Activated CD4-positive, alpha-beta T cell treated with anti-CD3 and anti-CD28 coated beads for 48 hours (primary cell): ENCODE measurements at regions not wholly inside any gene's neighbourhood (a gene's known extent, or its start where the extent isn't known, plus 50 kb on each side); places are given as distances from the start of the nearest gene placed in this dataset.
A peak's percentile ranks its signal among the peaks of the same experiment; 100 is the strongest.
"Not testable (repeated sequence)": the region's sequence is repeated elsewhere in the genome, so short reads cannot be mapped to it uniquely, and the experiment has no call there.

Source experiments
- DNase-seq: peaks from one replicate; pipeline ENCODE4 v3.0.0-alpha.2; 2020

DNA sequence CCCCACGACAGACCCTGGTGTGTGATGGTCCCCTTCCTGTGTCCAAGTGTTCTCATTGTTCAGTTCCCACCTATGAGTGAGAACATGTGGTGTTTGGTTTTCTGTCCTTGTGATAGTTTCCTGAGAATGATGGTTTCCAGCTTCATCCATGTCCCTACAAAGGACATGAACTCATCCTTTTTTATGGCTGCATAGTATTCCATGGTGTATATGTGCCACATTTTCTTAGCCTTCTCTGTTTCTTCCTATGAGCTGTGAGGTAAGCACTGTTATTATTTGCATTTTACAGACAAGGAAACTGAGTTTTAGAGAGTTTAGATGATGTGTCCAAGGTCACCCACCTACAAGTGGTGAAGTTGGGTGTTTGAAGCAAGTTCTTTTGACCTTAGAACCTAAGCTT lies 51.1 kb upstream of the BNC1 start:
- not testable (repeated sequence) for DNase-seq

- no peak for DNase-seq
Measured at GRCh38 chr15:83339396-83339795, 54.9 kb upstream of the BNC1 start.

GRCh38 chr15:83340087-83340486 lies 55.6 kb upstream of the BNC1 start:
- DNase-seq: no peak

DNA sequence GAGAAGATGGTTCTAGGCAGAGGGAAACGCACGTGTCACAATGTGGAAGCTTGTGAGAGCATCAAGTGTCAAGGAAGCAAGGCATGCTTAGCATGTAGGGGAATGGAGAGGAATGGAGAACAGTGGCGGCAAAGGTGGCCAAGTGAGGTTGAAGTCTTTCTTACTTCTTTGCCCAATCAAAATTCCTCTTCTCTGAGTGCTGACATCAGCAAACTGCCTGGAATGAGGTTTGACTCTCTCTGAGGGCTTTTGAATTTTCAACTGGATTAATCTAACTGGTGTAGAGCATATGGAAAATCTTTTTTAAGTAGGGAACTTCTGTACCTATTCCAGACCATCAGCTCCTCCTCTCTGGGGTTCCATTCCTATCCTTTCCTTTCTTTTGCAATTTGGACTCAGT lies 61.9 kb upstream of the BNC1 start:
- no peak for DNase-seq

GRCh38 chr15:83352119-83352518 lies 67.7 kb upstream of the BNC1 start:
- DNase-seq: no peak

GRCh38 chr15:83356501-83357399 lies 72.3 kb upstream of the BNC1 start:
- DNase-seq: no peak

GRCh38 chr15:83358972-83359564 lies 74.6 kb upstream of the BNC1 start:
- no peak for DNase-seq

GRCh38 chr15:83362706-83363105 lies 78.2 kb upstream of the BNC1 start:
- no peak for DNase-seq

GRCh38 chr15:83364501-83364900 lies 80.0 kb upstream of the BNC1 start:
- no peak for DNase-seq

DNA sequence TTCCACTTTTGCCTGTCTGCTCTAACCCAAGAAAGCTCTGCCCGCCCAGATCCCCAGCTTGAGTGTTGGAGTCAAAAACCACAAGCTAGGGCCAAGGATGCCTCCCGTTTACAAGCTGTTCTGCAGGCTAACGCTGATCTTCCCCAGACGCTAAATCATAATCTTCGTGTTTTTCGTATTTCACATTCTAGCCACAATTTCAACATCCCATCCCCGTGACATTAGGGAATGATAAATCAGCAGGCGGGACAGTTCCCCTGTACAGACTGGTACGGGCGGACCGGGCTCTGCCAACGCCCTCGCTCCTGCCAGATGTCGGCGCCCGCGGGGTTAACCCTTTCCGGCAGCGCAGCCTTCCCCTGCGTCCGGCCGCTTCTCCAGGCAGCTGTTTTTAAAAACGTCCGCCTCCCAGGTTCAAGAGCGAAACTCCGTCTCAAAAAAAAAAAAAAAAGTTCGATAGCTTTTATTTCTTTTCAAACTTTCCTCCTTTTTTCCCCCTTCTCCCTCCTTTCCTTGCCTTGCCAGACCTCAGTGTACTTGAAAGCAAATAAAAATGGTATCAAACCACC lies 81.0 kb upstream of the BNC1 start:
- peak; percentile 37 for DNase-seq

- DNase-seq: no peak
Measured at GRCh38 chr15:83372434-83372891, 74.7 kb upstream of the SH3GL3 start.

- DNase-seq: no peak
Measured at GRCh38 chr15:83378921-83379578, 68.1 kb upstream of the SH3GL3 start.

GRCh38 chr15:83379579-83379959 lies 67.6 kb upstream of the SH3GL3 start:
- no peak for DNase-seq

- no peak for DNase-seq
Measured at GRCh38 chr15:83380059-83380458, 67.1 kb upstream of the SH3GL3 start.

- peak; percentile 56 for DNase-seq
Measured at GRCh38 chr15:83380682-83381081, 66.5 kb upstream of the SH3GL3 start.

DNA sequence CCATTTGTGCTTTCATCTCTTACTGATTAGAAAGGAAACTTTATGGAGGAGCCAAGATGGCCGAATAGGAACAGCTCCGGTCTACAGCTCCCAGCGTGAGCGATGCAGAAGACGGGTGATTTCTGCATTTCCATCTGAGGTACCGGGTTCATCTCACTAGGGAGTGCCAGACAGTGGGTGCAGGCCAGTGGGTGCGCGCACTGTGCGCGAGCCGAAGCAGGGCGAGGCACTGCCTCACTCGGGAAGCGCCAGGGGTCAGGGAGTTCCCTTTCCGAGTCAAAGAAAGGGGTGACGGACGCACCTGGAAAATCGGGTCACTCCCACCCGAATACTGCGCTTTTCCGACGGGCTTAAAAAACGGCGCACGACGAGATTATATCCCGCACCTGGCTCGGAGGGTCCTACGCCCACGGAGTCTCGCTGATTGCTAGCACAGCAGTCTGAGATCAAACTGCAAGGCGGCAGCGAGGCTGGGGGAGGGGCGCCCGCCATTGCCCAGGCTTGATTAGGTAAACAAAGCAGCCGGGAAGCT lies 63.5 kb upstream of the SH3GL3 start:
- not testable (repeated sequence) for DNase-seq

DNA sequence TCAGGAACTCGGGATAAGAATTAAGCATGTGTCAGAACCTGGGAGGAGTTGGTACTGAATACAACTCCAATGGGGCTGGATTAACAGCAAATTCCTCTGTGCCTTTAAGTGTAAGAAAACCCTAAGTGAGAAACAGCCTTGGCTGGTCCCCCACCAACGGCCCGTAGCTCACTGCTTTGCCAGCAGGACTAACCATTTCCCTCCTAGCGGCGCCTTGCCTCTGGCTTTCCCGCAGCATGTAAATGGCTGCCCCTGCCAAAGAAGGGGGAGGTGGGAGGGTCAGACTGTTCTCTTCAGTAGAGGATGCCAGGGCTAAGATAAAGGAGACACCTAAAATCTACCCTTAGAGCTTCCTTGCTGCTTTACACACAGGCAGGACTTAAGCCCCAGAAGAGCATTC lies 51.0 kb upstream of the SH3GL3 start:
- DNase-seq: no peak
